ENCODE measurements at regions not wholly inside any gene's neighbourhood (a gene's known extent, or its start where the extent isn't known, plus 50 kb on each side); places are given as distances from the start of the nearest gene placed in this dataset.

- Mint-ChIP-seq H3K27ac (ENCODE audit: unreplicated experiment) (no peak overlapping the region), H3K9me3 (no peaks in the 10 kb centered on the region), H3K27me3 (ENCODE audit: low read depth) (no peaks in the 10 kb centered on the region), H3K4me3 (no peak overlapping the region), H3K4me1 (peaks cover 11% of the 10 kb centered on the region), H3K36me3 (ENCODE audit: low read depth) (no peaks in the 10 kb centered on the region)
- DNase-seq (ENCODE audit: low read depth, low spot score): no peak
- TF ChIP-seq CTCF (conservative IDR thresholded peaks at IDR 0.05): no peak
These were observed 377.1 kb upstream of the LCORL start for GRCh38 chr4:18398661-18399060.

- Mint-ChIP-seq H3K9me3 (no peaks in the 10 kb centered on the region), H3K27ac (ENCODE audit: unreplicated experiment) (no peak overlapping the region), H3K27me3 (ENCODE audit: low read depth) (no peaks in the 10 kb centered on the region), H3K4me1 (peaks cover 11% of the 10 kb centered on the region), H3K36me3 (ENCODE audit: low read depth) (no peaks in the 10 kb centered on the region), H3K4me3 (no peak overlapping the region)
- no peak for TF ChIP-seq CTCF (conservative IDR thresholded peaks at IDR 0.05)
- no peak for DNase-seq (ENCODE audit: low read depth, low spot score)
These were observed 376.3 kb upstream of the LCORL start for GRCh38 chr4:18397681-18398390.

GRCh38 chr4:18394656-18395055 is 373.1 kb upstream of the LCORL start:
- Mint-ChIP-seq H3K4me1 (peaks cover 20% of the 10 kb centered on the region), H3K36me3 (ENCODE audit: low read depth) (no peaks in the 10 kb centered on the region), H3K27ac (ENCODE audit: unreplicated experiment) (no peak overlapping the region), H3K9me3 (no peaks in the 10 kb centered on the region), H3K27me3 (ENCODE audit: low read depth) (no peaks in the 10 kb centered on the region), H3K4me3 (no peak overlapping the region)
- no peak for DNase-seq (ENCODE audit: low read depth, low spot score)
- no peak for TF ChIP-seq CTCF (conservative IDR thresholded peaks at IDR 0.05)

GRCh38 chr4:18391354-18391728 is 369.8 kb upstream of the LCORL start:
- no peak for DNase-seq (ENCODE audit: low read depth, low spot score)
- TF ChIP-seq CTCF (conservative IDR thresholded peaks at IDR 0.05): no peak
- no peak overlapping the region for H3K27ac Mint-ChIP-seq (ENCODE audit: unreplicated experiment)
- no peaks in the 10 kb centered on the region for H3K27me3 Mint-ChIP-seq (ENCODE audit: low read depth)
- H3K4me1 Mint-ChIP-seq: peaks cover 28% of the 10 kb centered on the region
- H3K36me3 Mint-ChIP-seq (ENCODE audit: low read depth): no peaks in the 10 kb centered on the region
- H3K9me3 Mint-ChIP-seq: peaks cover 3% of the 10 kb centered on the region
- H3K4me3 Mint-ChIP-seq: no peak overlapping the region

- DNase-seq (ENCODE audit: low read depth, low spot score): no peak
- Mint-ChIP-seq H3K27me3 (ENCODE audit: low read depth) (no peaks in the 10 kb centered on the region), H3K4me3 (no peak overlapping the region), H3K4me1 (peaks cover 28% of the 10 kb centered on the region), H3K9me3 (peaks cover 5% of the 10 kb centered on the region), H3K36me3 (ENCODE audit: low read depth) (no peaks in the 10 kb centered on the region), H3K27ac (ENCODE audit: unreplicated experiment) (no peak overlapping the region)
- no peak for TF ChIP-seq CTCF (conservative IDR thresholded peaks at IDR 0.05)
These were observed 369.2 kb upstream of the LCORL start for GRCh38 chr4:18390655-18391353.
